Smooth muscle cell (in vitro differentiated cells): ENCODE measurements at regions not wholly inside any gene's neighbourhood (a gene's known extent, or its start where the extent isn't known, plus 50 kb on each side); places are given as distances from the start of the nearest gene placed in this dataset.

Source experiments
- DNase-seq: peaks from one replicate; lab custom pipeline; 2025; ENCODE audit not compliant: unreplicated experiment; lab: John Stamatoyannopoulos, UW
- H2AFZ ChIP-seq: fragments of 200-600 bp; sonication (generic); 2 replicates; pipeline ENCODE4 v1.6.0; 2016; ENCODE audit warnings: antibody characterized with exemption, low read depth, mild to moderate bottlenecking
- H3F3A ChIP-seq: fragments of 200-600 bp; sonication (generic); 2 replicates; pipeline ENCODE4 v1.6.0; 2017; ENCODE audit warnings: antibody characterized with exemption, low read depth
- H3K27ac ChIP-seq: fragments of 200-600 bp; sonication (generic); 2 replicates; pipeline ENCODE4 v1.5.1; 2016; ENCODE audit warnings: low read depth, mild to moderate bottlenecking
- H3K27me3 ChIP-seq: fragments of 200-600 bp; sonication (generic); 2 replicates; pipeline ENCODE4 v1.6.1; 2016; ENCODE audit warnings: low read depth, mild to moderate bottlenecking
- H3K36me3 ChIP-seq: fragments of 200-600 bp; sonication (generic); 2 replicates; pipeline ENCODE4 v1.5.1; 2016; ENCODE audit warnings: low read depth
- H3K4me1 ChIP-seq: fragments of 200-600 bp; sonication (generic); 2 replicates; pipeline ENCODE4 v1.5.1; 2016; ENCODE audit warnings: low read depth
- H3K4me2 ChIP-seq: fragments of 200-600 bp; sonication (generic); 2 replicates; pipeline ENCODE4 v1.6.0; 2016; ENCODE audit warnings: mild to moderate bottlenecking
- H3K4me3 ChIP-seq: fragments of 200-600 bp; sonication (generic); 2 replicates; pipeline ENCODE4 v1.5.1; 2016; ENCODE audit warnings: mild to moderate bottlenecking
- H3K79me2 ChIP-seq: fragments of 200-600 bp; sonication (generic); 2 replicates; pipeline ENCODE4 v1.6.0; 2016; ENCODE audit warnings: low read depth, mild to moderate bottlenecking
- H3K9ac ChIP-seq: fragments of 200-600 bp; sonication (generic); 2 replicates; pipeline ENCODE4 v1.6.0; 2016; ENCODE audit warnings: low read depth
- H3K9me3 ChIP-seq: fragments of 200-600 bp; sonication (generic); replicated peaks from 2 replicates; pipeline ENCODE4 v1.5.1; 2016; ENCODE audit warnings: low read depth
- H4K20me1 ChIP-seq: fragments of 200-600 bp; sonication (generic); 2 replicates; pipeline ENCODE4 v1.6.0; 2016; ENCODE audit warnings: low read depth
- WGBS: methylation state at CpG from one replicate; pipeline ENCODE4 v1.1.7; 2016; ENCODE audit warnings: low lambda C conversion rate; 5-methylcytosine and 5-hydroxymethylcytosine counted together
- TF ChIP-seq, protein P1 (sequence below): fragments of 200-600 bp; sonication (generic); IDR thresholded peaks from 2 replicates; pipeline ENCODE4 v1.5.1; 2017; ENCODE audit warnings: borderline replicate concordance, mild to moderate bottlenecking, antibody characterized with exemption; ENCODE audit not compliant: insufficient read depth, poor library complexity, severe bottlenecking

DNA sequence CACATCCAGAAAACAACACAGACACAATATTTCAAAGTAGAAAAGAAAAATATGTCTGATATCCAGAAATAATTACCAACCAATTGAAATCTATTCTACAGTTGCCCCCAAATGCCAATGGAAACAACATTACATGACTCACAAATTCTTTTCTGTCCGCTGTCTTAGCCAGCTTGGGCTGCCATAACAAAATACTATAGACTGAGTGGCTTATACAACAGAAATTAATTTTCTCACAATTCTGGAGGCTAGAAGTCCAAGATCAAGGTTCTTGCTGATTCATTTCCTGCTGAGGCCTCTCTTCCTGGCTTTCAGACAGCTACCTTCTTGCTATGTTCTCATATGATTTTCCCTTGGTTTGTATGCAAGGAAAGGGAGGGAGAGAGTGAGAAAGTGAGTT is 698.1 kb downstream of the DHX35 start:
- no peaks in the 10 kb centered on the region for H3K79me2 ChIP-seq
- H3K27me3 ChIP-seq = no peaks in the 10 kb centered on the region
- DNase-seq = no peak
- H3K9me3 ChIP-seq = no peaks in the 10 kb centered on the region
- no peak overlapping the region for H2AFZ ChIP-seq
- H3K4me1 ChIP-seq = no peaks in the 10 kb centered on the region
- WGBS = 85% methylated on average over 1 of the region's 1 CpG
- no peak overlapping the region for H3K4me3 ChIP-seq
- H4K20me1 ChIP-seq = no peaks in the 10 kb centered on the region
- H3K27ac ChIP-seq = peak overlapping the region; percentile 58
- H3F3A ChIP-seq = no peaks in the 10 kb centered on the region
- TF ChIP-seq, protein P1, sequence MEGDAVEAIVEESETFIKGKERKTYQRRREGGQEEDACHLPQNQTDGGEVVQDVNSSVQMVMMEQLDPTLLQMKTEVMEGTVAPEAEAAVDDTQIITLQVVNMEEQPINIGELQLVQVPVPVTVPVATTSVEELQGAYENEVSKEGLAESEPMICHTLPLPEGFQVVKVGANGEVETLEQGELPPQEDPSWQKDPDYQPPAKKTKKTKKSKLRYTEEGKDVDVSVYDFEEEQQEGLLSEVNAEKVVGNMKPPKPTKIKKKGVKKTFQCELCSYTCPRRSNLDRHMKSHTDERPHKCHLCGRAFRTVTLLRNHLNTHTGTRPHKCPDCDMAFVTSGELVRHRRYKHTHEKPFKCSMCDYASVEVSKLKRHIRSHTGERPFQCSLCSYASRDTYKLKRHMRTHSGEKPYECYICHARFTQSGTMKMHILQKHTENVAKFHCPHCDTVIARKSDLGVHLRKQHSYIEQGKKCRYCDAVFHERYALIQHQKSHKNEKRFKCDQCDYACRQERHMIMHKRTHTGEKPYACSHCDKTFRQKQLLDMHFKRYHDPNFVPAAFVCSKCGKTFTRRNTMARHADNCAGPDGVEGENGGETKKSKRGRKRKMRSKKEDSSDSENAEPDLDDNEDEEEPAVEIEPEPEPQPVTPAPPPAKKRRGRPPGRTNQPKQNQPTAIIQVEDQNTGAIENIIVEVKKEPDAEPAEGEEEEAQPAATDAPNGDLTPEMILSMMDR = no peak
- H3K36me3 ChIP-seq = no peaks in the 10 kb centered on the region
- H3K4me2 ChIP-seq = peak overlapping the region; percentile 17
- no peak overlapping the region for H3K9ac ChIP-seq

DNA sequence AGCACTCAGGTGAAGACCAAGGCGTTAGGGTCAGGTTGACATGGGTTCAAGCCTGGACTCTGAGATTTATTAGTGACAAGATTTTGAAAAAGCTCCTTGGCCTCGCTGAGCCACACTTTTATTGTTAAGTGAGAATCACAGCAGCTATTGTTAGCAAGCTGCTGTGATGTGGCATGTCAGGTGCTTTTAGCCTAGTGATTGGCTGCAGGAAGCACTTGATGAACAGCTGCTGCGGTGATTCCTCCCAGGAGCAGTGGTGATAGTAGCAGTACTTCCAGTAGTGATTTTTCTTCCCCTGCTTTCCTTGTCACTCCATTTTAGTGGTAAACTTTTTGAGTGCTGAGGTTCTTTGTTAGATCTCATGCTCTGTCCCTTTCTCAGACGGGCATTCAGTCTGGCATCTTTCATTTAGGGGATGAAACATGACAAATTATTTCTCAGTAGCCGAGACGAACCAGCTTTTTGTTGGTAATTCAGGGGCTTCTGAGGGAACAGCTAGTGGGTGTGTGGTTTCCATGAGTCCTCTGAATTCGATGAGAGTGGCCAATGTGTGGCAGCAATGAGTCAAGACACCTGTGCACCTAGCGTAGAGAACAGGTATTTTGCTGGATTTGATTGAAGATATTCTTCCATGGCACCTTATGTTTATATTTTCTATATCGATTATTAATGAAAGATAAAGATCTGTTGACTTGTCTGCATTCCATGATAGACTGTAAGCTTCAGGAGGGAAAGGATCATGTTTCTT is 696.7 kb downstream of the DHX35 start:
- Histone ChIP-seq H3K27me3 (no peaks in the 10 kb centered on the region), H3K9ac (no peak overlapping the region), H3K79me2 (no peaks in the 10 kb centered on the region), H3K4me1 (no peaks in the 10 kb centered on the region), H3F3A (no peaks in the 10 kb centered on the region), H3K4me2 (no peak overlapping the region), H4K20me1 (no peaks in the 10 kb centered on the region), H3K9me3 (no peaks in the 10 kb centered on the region), H3K4me3 (no peak overlapping the region), H3K36me3 (no peaks in the 10 kb centered on the region), H2AFZ (no peak overlapping the region), H3K27ac (no peak overlapping the region)
- WGBS = 86% methylated on average over 9 of the region's 9 CpGs
- TF ChIP-seq, protein P1 = no peak
- no peak for DNase-seq

DNA sequence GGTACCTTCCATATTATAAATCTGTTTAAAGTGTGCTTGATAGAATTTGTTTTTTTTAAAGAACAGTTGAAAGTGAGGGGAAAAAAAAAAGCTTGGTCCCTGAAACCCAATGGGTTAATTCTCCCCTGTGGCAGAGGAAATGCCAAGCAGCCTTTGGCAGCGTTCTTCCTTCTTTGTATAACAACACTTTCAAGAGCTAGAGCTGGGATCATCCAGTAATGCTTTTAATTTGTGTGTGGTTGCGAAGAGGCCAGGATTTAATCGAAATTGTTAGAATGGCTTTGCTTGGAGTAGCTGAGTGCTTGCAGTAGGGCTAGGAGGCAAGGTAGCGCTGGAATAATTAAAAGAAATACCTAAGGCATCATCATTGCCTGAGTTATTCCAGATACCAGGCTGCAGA is 692.0 kb downstream of the DHX35 start:
- no peaks in the 10 kb centered on the region for H3K36me3 ChIP-seq
- H3F3A ChIP-seq = no peaks in the 10 kb centered on the region
- no peak overlapping the region for H3K9ac ChIP-seq
- no peaks in the 10 kb centered on the region for H3K9me3 ChIP-seq
- H3K27ac ChIP-seq = no peak overlapping the region
- DNase-seq = no peak
- no peak overlapping the region for H2AFZ ChIP-seq
- TF ChIP-seq, protein P1 = no peak
- H3K4me1 ChIP-seq = no peaks in the 10 kb centered on the region
- 74% methylated on average over 4 of the region's 4 CpGs for WGBS
- H3K79me2 ChIP-seq = no peaks in the 10 kb centered on the region
- no peak overlapping the region for H3K4me3 ChIP-seq
- H4K20me1 ChIP-seq = no peaks in the 10 kb centered on the region
- H3K4me2 ChIP-seq = no peak overlapping the region
- H3K27me3 ChIP-seq = no peaks in the 10 kb centered on the region
